A549 (cell line): ENCODE measurements at regions not wholly inside any gene's neighbourhood (a gene's known extent, or its start where the extent isn't known, plus 50 kb on each side); places are given as distances from the start of the nearest gene placed in this dataset.

Experiments
- BHLHE40 ChIP-seq: IDR thresholded peaks from 2 replicates; pipeline ENCODE4 v1.6.1; 2012; ENCODE audit warnings: low read depth, low read length, inconsistent platforms
- CHD4 ChIP-seq: fragments of 200-600 bp; sonication (generic); IDR thresholded peaks from 2 replicates; pipeline ENCODE4 v1.6.1; 2016; ENCODE audit warnings: antibody characterized with exemption, mild to moderate bottlenecking, borderline replicate concordance
- CTCF ChIP-seq: fragments of >200 bp; sonication (Bioruptor Twin); formaldehyde crosslinking; IDR thresholded peaks from 3 replicates; pipeline ENCODE4 v1.5.1; 2016
- EHMT2 ChIP-seq: fragments of 200-600 bp; sonication (generic); IDR thresholded peaks from 2 replicates; pipeline ENCODE4 v1.6.1; 2016; ENCODE audit warnings: antibody characterized with exemption, low read depth, mild to moderate bottlenecking, moderate library complexity
- EP300 ChIP-seq, 2 experiments: fragments of >200 bp; sonication (Bioruptor Twin); formaldehyde crosslinking; IDR thresholded peaks; 2 replicates in 1 of 2; 3 replicates in 1 of 2; pipeline ENCODE4 v1.6.1; 2016 to 2017
- HOXA7 ChIP-seq: fragments of 250-450 bp; sonication (Bioruptor Pico); IDR thresholded peaks from 2 replicates; pipeline ENCODE4 v1.5.0; 2020; ENCODE audit warnings: mild to moderate bottlenecking, moderate library complexity
- KDM5A ChIP-seq: fragments of 200-600 bp; sonication (generic); IDR thresholded peaks from 2 replicates; pipeline ENCODE4 v1.6.1; 2016; ENCODE audit warnings: antibody characterized with exemption, mild to moderate bottlenecking
- MAZ ChIP-seq: fragments of 150-350 bp; IDR thresholded peaks from 2 replicates; pipeline ENCODE4 v1.6.1; 2014; ENCODE audit warnings: antibody characterized with exemption, low read depth, low read length, borderline replicate concordance
- POLR2A ChIP-seq: IDR thresholded peaks from 2 replicates; pipeline ENCODE4 v1.6.1; 2012; ENCODE audit warnings: mild to moderate bottlenecking, low read length
- RAD21 ChIP-seq, 2 experiments: fragments of >200 bp in 1 of 2; sonication (Bioruptor Twin) in 1 of 2; formaldehyde crosslinking in 1 of 2; IDR thresholded peaks in 1 of 2; conservative IDR thresholded peaks in 1 of 2; 2 replicates in 1 of 2; 3 replicates in 1 of 2; pipeline ENCODE4 v1.6.1; 2012 to 2018; ENCODE audit warnings: inconsistent platforms in 1 of 2
- REST ChIP-seq: fragments of 200-600 bp; sonication (generic); IDR thresholded peaks from 2 replicates; pipeline ENCODE4 v1.6.1; 2016; ENCODE audit warnings: antibody characterized with exemption, mild to moderate bottlenecking, moderate library complexity
- RFX5 ChIP-seq: fragments of 450-650 bp; IDR thresholded peaks from 2 replicates; pipeline ENCODE4 v1.7.1; 2014; ENCODE audit warnings: antibody characterized with exemption, mild to moderate bottlenecking, moderate library complexity

- TF ChIP-seq RAD21 (conservative IDR thresholded peaks at IDR 0.05 in 1 of 2, IDR thresholded peaks at IDR 0.05 in 1 of 2) (no peak), CTCF (no peak), BHLHE40 (no peak), POLR2A (no peak), KDM5A (no peak), EP300 (IDR thresholded peaks at IDR 0.05) (no peak), HOXA7 (no peak), REST (no peak), EHMT2 (no peak), CHD4 (no peak), RFX5 (no peak), MAZ (no peak)
Observed at GRCh38 chr20:26243731-26244130, 547.1 kb upstream of the ZNF337 start.
